Neural cell (in vitro differentiated cells): ENCODE measurements at regions not wholly inside any gene's neighbourhood (a gene's known extent, or its start where the extent isn't known, plus 50 kb on each side); places are given as distances from the start of the nearest gene placed in this dataset.

ENCODE experiments used
- H2AFZ ChIP-seq: fragments of 200-600, 300-800 bp; sonication (generic), shearing (Covaris generic); 2 replicates; pipeline ENCODE4 v1.6.0; 2014; ENCODE audit warnings: low read depth, mild to moderate bottlenecking, antibody characterized with exemption, low read length, moderate library complexity
- H3F3A ChIP-seq: fragments of 200-600 bp; shearing (Covaris generic); 2 replicates; pipeline ENCODE4 v1.6.1; 2016; ENCODE audit warnings: mild to moderate bottlenecking, moderate library complexity, mixed read lengths, antibody characterized with exemption, low read length; ENCODE audit not compliant: insufficient read depth, poor library complexity, severe bottlenecking
- H3K27ac ChIP-seq: fragments of 200-600, 300-800 bp; sonication (generic), shearing (Covaris generic); 2 replicates; pipeline ENCODE4 v1.5.1; 2014; ENCODE audit warnings: mild to moderate bottlenecking, low read length, moderate library complexity
- H3K27me3 ChIP-seq: fragments of 300-800, 200-600 bp; sonication (generic), shearing (Covaris generic); 2 replicates; pipeline ENCODE4 v1.6.0; 2014; ENCODE audit warnings: mild to moderate bottlenecking, low read depth, low read length, moderate library complexity; ENCODE audit not compliant: insufficient read depth
- H3K36me3 ChIP-seq: fragments of 300-800, 200-600 bp; sonication (generic), shearing (Covaris generic); 2 replicates; pipeline ENCODE4 v1.5.1; 2014; ENCODE audit warnings: mild to moderate bottlenecking, antibody characterized with exemption, low read length, moderate library complexity; ENCODE audit not compliant: insufficient read depth
- H3K4me2 ChIP-seq: fragments of 300-800, 200-600 bp; sonication (generic), shearing (Covaris generic); 2 replicates; pipeline ENCODE4 v1.6.0; 2014; ENCODE audit warnings: mild to moderate bottlenecking, low read length
- H3K4me3 ChIP-seq: fragments of 300-800, 200-600 bp; sonication (generic), shearing (Covaris generic); 2 replicates; pipeline ENCODE4 v1.5.1; 2014; ENCODE audit warnings: mild to moderate bottlenecking, low read length, moderate library complexity
- H3K79me2 ChIP-seq: fragments of 200-600 bp; shearing (Covaris generic); replicated peaks from 2 replicates; pipeline ENCODE4 v1.6.0; 2014; ENCODE audit warnings: mild to moderate bottlenecking, low read length, moderate library complexity; ENCODE audit not compliant: insufficient read depth
- H3K9ac ChIP-seq: fragments of 300-800, 200-600 bp; sonication (generic), shearing (Covaris generic); 2 replicates; pipeline ENCODE4 v1.6.1; 2016; ENCODE audit warnings: mild to moderate bottlenecking, low read length, mixed read lengths
- H3K9me2 ChIP-seq: fragments of 200-600 bp; shearing (Covaris generic); 2 replicates; pipeline ENCODE4 v1.6.1; 2016; ENCODE audit warnings: mild to moderate bottlenecking, low read length, mixed read lengths; ENCODE audit not compliant: insufficient read depth
- H3K9me3 ChIP-seq: fragments of 200-600, 300-800 bp; sonication (generic), shearing (Covaris generic); 2 replicates; pipeline ENCODE4 v1.6.1; 2016; ENCODE audit warnings: mild to moderate bottlenecking, mixed run types, low read length, moderate library complexity, mixed read lengths
- H4K20me1 ChIP-seq: fragments of 200-600 bp; shearing (Covaris generic); 2 replicates; pipeline ENCODE4 v1.6.1; 2016; ENCODE audit warnings: mild to moderate bottlenecking, mixed run types; ENCODE audit not compliant: insufficient read depth
- CTCF ChIP-seq: fragments of 450-650 bp; IDR thresholded peaks from 2 replicates; pipeline ENCODE4 v1.5.1; 2014; ENCODE audit warnings: antibody characterized with exemption, mild to moderate bottlenecking, moderate library complexity; ENCODE audit not compliant: poor library complexity, severe bottlenecking
- EP300 ChIP-seq: fragments of 450-650 bp; conservative IDR thresholded peaks from 2 replicates; pipeline ENCODE4 v1.6.1; 2014; ENCODE audit warnings: antibody characterized with exemption, mild to moderate bottlenecking, moderate library complexity; ENCODE audit not compliant: poor library complexity, severe bottlenecking
- EZH2 ChIP-seq: fragments of 200-600, 300-800 bp; shearing (Covaris generic), sonication (generic); IDR thresholded peaks from 2 replicates; pipeline ENCODE4 v1.6.1; 2014; ENCODE audit warnings: antibody characterized with exemption, low read length, borderline replicate concordance, mild to moderate bottlenecking; ENCODE audit not compliant: insufficient read depth, poor library complexity, severe bottlenecking
- MXI1 ChIP-seq: fragments of 450-650 bp; conservative IDR thresholded peaks from 2 replicates; pipeline ENCODE4 v1.6.1; 2014; ENCODE audit warnings: antibody characterized with exemption, mild to moderate bottlenecking; ENCODE audit not compliant: poor library complexity, severe bottlenecking
- POLR2AphosphoS5 ChIP-seq: IDR thresholded peaks from 2 replicates; pipeline ENCODE4 v1.6.1; 2012
- RAD21 ChIP-seq: fragments of 450-650 bp; conservative IDR thresholded peaks from 2 replicates; pipeline ENCODE4 v1.6.1; 2014; ENCODE audit warnings: antibody characterized with exemption, mild to moderate bottlenecking, moderate library complexity
- REST ChIP-seq: IDR thresholded peaks from 2 replicates; pipeline ENCODE4 v1.6.1; 2012; ENCODE audit warnings: borderline replicate concordance
- SMC3 ChIP-seq: fragments of 450-650 bp; conservative IDR thresholded peaks from 2 replicates; pipeline ENCODE4 v1.6.1; 2014; ENCODE audit warnings: antibody characterized with exemption, mild to moderate bottlenecking, moderate library complexity; ENCODE audit not compliant: poor library complexity
- TAF1 ChIP-seq: IDR thresholded peaks from 2 replicates; pipeline ENCODE4 v1.6.1; 2012; ENCODE audit warnings: low read depth

- H3K4me3 ChIP-seq, result no peak overlapping the region
- no peak overlapping the region for H3K4me2 ChIP-seq
- no peaks in the 10 kb centered on the region for H3K36me3 ChIP-seq
Observed at GRCh38 chr4:140286456-140286855, 87.0 kb upstream of the SCOC start.

GRCh38 chr4:140284456-140284855 lies 89.0 kb upstream of the SCOC start:
- no peaks in the 10 kb centered on the region for H3K27me3 ChIP-seq
- TF ChIP-seq MXI1, result no peak
- no peak for TF ChIP-seq REST
- TF ChIP-seq TAF1, result no peak
- TF ChIP-seq CTCF, result no peak
- no peak for TF ChIP-seq EP300
- TF ChIP-seq RAD21, result no peak
- TF ChIP-seq POLR2AphosphoS5, result no peak

More at GRCh38 chr4:140286456-140286855, 87.0 kb upstream of the SCOC start:
- Histone ChIP-seq H3K9me2 (no peaks in the 10 kb centered on the region), H3K27me3 (no peaks in the 10 kb centered on the region), H3F3A (no peaks in the 10 kb centered on the region), H3K9me3 (no peaks in the 10 kb centered on the region), H2AFZ (no peak overlapping the region), H3K9ac (no peak overlapping the region), H4K20me1 (no peaks in the 10 kb centered on the region), H3K27ac (no peak overlapping the region), H3K79me2 (no peaks in the 10 kb centered on the region)
- TF ChIP-seq EZH2, result no peak
- TF ChIP-seq TAF1, result no peak
- no peak for TF ChIP-seq MXI1
- no peak for TF ChIP-seq SMC3
- TF ChIP-seq EP300, result no peak
- no peak for TF ChIP-seq RAD21
- TF ChIP-seq REST, result no peak
- TF ChIP-seq CTCF, result no peak
- TF ChIP-seq POLR2AphosphoS5, result no peak

More at GRCh38 chr4:140284456-140284855, 89.0 kb upstream of the SCOC start:
- Histone ChIP-seq H2AFZ (no peak overlapping the region), H3K4me3 (no peak overlapping the region), H4K20me1 (no peaks in the 10 kb centered on the region), H3K4me2 (no peak overlapping the region), H3K9me3 (no peaks in the 10 kb centered on the region), H3K79me2 (no peaks in the 10 kb centered on the region), H3K36me3 (no peaks in the 10 kb centered on the region), H3K9ac (no peak overlapping the region), H3K27ac (no peak overlapping the region), H3F3A (no peaks in the 10 kb centered on the region), H3K9me2 (no peaks in the 10 kb centered on the region)
